Osteoblast (primary cell): ENCODE measurements at regions not wholly inside any gene's neighbourhood (a gene's known extent, or its start where the extent isn't known, plus 50 kb on each side); places are given as distances from the start of the nearest gene placed in this dataset.

Source experiments
- DNase-seq: peaks from one replicate; pipeline ENCODE4 v3.0.0; 2011; ENCODE audit warnings: low spot score, mixed read lengths; ENCODE audit not compliant: insufficient read length; ENCODE audit errors: missing footprints
- H2AFZ ChIP-seq: 2 replicates; pipeline ENCODE4 v1.6.0; 2011; ENCODE audit warnings: mild to moderate bottlenecking, low read length
- H3K27ac ChIP-seq: 2 replicates; pipeline ENCODE4 v1.5.1; 2011; ENCODE audit warnings: mild to moderate bottlenecking, low read depth, low read length, moderate library complexity
- H3K27me3 ChIP-seq: 2 replicates; pipeline ENCODE4 v1.6.0; 2012; ENCODE audit warnings: mild to moderate bottlenecking, control low read depth, inconsistent platforms, low read length, moderate library complexity; ENCODE audit not compliant: insufficient read depth
- H3K36me3 ChIP-seq: 2 replicates; pipeline ENCODE4 v1.5.1; 2011; ENCODE audit warnings: mild to moderate bottlenecking, low read length, control low read depth, moderate library complexity; ENCODE audit not compliant: insufficient read depth
- H3K4me1 ChIP-seq: 2 replicates; pipeline ENCODE4 v1.5.1; 2011; ENCODE audit warnings: mild to moderate bottlenecking, low read length, control low read depth, moderate library complexity; ENCODE audit not compliant: insufficient read depth
- H3K4me2 ChIP-seq: 2 replicates; pipeline ENCODE4 v1.6.0; 2011; ENCODE audit warnings: mild to moderate bottlenecking, low read length; ENCODE audit not compliant: insufficient read depth
- H3K4me3 ChIP-seq: fragments of 200-600 bp; sonication (generic); 3 replicates; pipeline ENCODE4 v1.5.1; 2012; ENCODE audit warnings: mild to moderate bottlenecking, low read length, inconsistent platforms; ENCODE audit not compliant: insufficient read depth
- H3K79me2 ChIP-seq: 2 replicates; pipeline ENCODE4 v1.6.0; 2012; ENCODE audit warnings: mild to moderate bottlenecking, low read length, control low read depth, inconsistent platforms; ENCODE audit not compliant: insufficient read depth
- H3K9me3 ChIP-seq: 2 replicates; pipeline ENCODE4 v1.5.1; 2011; ENCODE audit warnings: low read depth, low read length, control low read depth
- H4K20me1 ChIP-seq: 2 replicates; pipeline ENCODE4 v1.6.0; 2012; ENCODE audit warnings: mild to moderate bottlenecking, low read length, control low read depth; ENCODE audit not compliant: insufficient read depth
- TF ChIP-seq, protein P1 (sequence below): IDR thresholded peaks from 2 replicates; pipeline ENCODE4 v1.5.1; 2011; ENCODE audit warnings: mild to moderate bottlenecking, low read depth, low read length, moderate library complexity; ENCODE audit errors: extremely low read depth

DNA sequence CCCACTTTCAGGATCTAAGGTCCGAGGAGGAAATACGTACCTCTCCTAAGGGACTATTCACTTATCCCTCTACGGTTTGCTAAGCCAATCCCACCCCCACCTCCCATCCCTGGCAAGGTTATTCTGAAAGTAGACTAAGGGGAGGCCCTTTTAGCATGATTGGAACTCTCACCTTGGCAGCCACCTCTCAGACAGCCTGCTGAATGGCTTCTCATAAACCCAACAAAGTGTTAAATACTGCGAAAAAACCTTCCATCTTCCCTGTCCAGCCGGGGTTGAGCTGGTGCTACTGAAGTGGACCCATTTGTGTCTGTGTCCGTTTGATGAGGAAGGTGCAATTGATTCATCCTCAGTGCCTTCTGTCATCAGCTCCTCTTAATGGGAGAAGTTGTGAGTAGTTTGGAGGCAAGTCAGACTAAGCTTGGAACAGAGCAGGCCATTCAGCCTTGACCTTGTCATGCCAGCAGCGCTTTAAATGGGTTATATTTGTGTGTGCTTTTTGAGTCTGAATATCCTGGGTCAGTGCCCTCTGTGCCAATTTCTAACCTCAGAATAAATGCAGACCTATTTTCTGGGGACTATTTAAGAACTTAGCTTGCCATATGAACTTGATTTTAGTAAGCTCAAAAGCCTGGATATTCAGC, 476.3 kb upstream of the ZNF608 start:
- H2AFZ ChIP-seq: no peak overlapping the region
- DNase-seq: no peak
- no peak overlapping the region for H3K4me3 ChIP-seq
- no peaks in the 10 kb centered on the region for H3K9me3 ChIP-seq
- no peak overlapping the region for H3K27ac ChIP-seq
- H4K20me1 ChIP-seq: no peaks in the 10 kb centered on the region
- TF ChIP-seq, protein P1, sequence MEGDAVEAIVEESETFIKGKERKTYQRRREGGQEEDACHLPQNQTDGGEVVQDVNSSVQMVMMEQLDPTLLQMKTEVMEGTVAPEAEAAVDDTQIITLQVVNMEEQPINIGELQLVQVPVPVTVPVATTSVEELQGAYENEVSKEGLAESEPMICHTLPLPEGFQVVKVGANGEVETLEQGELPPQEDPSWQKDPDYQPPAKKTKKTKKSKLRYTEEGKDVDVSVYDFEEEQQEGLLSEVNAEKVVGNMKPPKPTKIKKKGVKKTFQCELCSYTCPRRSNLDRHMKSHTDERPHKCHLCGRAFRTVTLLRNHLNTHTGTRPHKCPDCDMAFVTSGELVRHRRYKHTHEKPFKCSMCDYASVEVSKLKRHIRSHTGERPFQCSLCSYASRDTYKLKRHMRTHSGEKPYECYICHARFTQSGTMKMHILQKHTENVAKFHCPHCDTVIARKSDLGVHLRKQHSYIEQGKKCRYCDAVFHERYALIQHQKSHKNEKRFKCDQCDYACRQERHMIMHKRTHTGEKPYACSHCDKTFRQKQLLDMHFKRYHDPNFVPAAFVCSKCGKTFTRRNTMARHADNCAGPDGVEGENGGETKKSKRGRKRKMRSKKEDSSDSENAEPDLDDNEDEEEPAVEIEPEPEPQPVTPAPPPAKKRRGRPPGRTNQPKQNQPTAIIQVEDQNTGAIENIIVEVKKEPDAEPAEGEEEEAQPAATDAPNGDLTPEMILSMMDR: no peak
- no peaks in the 10 kb centered on the region for H3K36me3 ChIP-seq
- H3K79me2 ChIP-seq: no peaks in the 10 kb centered on the region
- no peaks in the 10 kb centered on the region for H3K27me3 ChIP-seq
- H3K4me2 ChIP-seq: no peak overlapping the region
- no peaks in the 10 kb centered on the region for H3K4me1 ChIP-seq

DNA sequence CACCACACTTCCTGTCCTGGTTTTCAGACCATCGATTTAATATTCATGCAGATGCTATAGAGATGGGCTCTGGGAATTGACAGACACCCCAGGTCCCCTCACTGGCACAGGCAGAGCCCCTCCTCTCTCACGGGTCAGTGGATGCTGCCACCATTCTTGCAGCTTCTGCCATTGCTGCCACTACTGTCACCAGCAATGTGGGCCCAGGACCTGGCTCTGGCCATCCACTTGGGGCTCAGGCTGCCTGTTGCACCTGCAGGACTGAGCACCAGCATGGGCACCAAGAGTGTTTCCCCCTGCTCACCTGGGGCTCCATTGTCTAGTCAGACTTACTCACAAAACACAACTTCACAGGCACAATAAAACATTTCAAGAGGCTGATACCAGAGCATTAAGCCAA, 479.0 kb upstream of the ZNF608 start:
- H3K79me2 ChIP-seq: no peaks in the 10 kb centered on the region
- H3K4me1 ChIP-seq: no peaks in the 10 kb centered on the region
- no peaks in the 10 kb centered on the region for H4K20me1 ChIP-seq
- no peak overlapping the region for H3K4me3 ChIP-seq
- no peak overlapping the region for H3K27ac ChIP-seq
- TF ChIP-seq, protein P1: no peak
- H3K9me3 ChIP-seq: no peaks in the 10 kb centered on the region
- H3K36me3 ChIP-seq: no peaks in the 10 kb centered on the region
- no peak overlapping the region for H3K4me2 ChIP-seq
- no peaks in the 10 kb centered on the region for H3K27me3 ChIP-seq
- H2AFZ ChIP-seq: no peak overlapping the region
- no peak for DNase-seq

DNA sequence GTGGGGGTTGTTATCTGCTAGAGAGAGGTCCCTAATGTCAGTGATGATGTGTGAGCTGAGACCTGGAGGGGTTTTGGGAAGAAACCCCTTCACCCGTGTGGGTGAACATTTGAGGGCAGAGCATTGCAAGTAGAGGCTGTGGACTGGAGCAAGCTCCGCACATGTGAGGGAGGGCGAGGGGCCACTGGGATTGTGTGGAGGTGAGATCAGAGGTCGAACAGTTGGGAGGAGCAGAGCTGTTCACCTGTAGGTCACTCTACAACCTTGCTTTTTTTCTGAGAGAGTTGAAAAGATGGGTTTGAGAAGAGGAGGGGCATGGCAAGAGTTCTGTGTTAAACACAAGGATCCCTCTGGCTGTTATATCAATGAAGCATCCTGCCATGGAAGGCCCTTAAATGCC, 480.4 kb upstream of the ZNF608 start:
- no peaks in the 10 kb centered on the region for H3K79me2 ChIP-seq
- no peaks in the 10 kb centered on the region for H3K27me3 ChIP-seq
- H4K20me1 ChIP-seq: no peaks in the 10 kb centered on the region
- H3K4me3 ChIP-seq: no peak overlapping the region
- no peak overlapping the region for H3K27ac ChIP-seq
- H3K9me3 ChIP-seq: no peaks in the 10 kb centered on the region
- TF ChIP-seq, protein P1: no peak
- no peak overlapping the region for H2AFZ ChIP-seq
- DNase-seq: no peak
- no peaks in the 10 kb centered on the region for H3K36me3 ChIP-seq
- H3K4me2 ChIP-seq: no peak overlapping the region
- no peaks in the 10 kb centered on the region for H3K4me1 ChIP-seq

DNA sequence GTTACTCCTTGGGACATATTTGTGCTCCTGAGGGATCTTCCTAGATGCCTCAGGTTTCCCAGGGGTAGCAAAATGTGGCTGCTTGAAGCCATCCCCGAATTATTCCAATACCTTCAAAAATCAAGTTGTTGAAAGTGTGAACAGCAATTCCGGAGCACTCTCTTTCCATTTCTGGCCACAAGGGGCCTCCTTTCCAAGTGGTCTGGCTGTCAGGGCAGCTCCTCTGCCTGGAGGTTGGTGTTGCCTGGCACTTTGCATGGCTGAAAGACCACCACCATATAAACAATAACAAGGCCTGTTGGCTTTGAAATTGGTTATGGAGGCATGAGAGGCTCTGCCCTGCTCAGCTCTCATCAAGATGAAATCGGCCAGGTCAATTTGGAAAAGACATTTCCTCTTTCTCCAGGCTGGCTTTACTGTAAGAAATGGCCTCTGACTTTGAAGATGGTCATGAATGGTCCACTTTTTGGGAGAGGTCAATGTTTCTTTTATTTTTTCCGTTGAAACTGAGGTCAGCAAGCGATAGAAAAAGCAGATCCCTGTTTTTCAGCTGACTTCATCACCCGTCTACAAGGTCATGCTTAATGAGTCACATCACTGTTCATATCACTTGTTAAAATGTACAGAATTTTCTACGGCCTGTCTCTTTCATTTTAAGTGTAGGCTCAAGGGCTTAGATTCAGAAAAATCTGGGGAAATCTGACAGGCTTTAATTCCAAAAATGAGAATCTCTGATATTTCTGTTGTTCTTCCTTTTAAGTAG, 481.1 kb upstream of the ZNF608 start:
- TF ChIP-seq, protein P1: peak; percentile 62
- no peaks in the 10 kb centered on the region for H3K4me1 ChIP-seq
- no peaks in the 10 kb centered on the region for H3K9me3 ChIP-seq
- H3K36me3 ChIP-seq: no peaks in the 10 kb centered on the region
- no peak overlapping the region for H2AFZ ChIP-seq
- H3K4me3 ChIP-seq: no peak overlapping the region
- H3K79me2 ChIP-seq: no peaks in the 10 kb centered on the region
- no peak overlapping the region for H3K27ac ChIP-seq
- peak overlapping the region; percentile 2 for H3K4me2 ChIP-seq
- no peak for DNase-seq
- no peaks in the 10 kb centered on the region for H4K20me1 ChIP-seq
- no peaks in the 10 kb centered on the region for H3K27me3 ChIP-seq
